ENCODE measurements at regions not wholly inside any gene's neighbourhood (a gene's known extent, or its start where the extent isn't known, plus 50 kb on each side); places are given as distances from the start of the nearest gene placed in this dataset.

DNA sequence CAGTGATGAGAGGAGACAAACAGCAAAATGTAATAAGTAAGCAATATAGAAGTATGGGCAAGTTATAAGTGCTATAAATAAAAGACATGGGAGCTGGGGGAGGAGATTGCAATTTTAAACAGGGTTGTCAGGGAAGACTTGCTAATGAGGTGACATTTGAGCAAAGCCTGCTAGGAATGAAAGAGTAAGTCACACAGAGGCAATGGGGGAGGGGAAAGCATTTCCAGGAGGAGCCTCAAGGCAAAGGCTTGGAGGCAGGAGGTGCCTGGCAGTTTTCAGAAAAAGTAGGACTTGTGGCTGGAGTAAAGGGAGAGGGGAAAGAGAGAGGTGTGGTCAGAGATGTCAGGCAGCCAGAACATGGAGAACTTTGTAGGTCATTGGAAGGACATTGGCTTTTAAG is 124.4 kb upstream of the NMUR2 start:
- TF ChIP-seq, protein P1, sequence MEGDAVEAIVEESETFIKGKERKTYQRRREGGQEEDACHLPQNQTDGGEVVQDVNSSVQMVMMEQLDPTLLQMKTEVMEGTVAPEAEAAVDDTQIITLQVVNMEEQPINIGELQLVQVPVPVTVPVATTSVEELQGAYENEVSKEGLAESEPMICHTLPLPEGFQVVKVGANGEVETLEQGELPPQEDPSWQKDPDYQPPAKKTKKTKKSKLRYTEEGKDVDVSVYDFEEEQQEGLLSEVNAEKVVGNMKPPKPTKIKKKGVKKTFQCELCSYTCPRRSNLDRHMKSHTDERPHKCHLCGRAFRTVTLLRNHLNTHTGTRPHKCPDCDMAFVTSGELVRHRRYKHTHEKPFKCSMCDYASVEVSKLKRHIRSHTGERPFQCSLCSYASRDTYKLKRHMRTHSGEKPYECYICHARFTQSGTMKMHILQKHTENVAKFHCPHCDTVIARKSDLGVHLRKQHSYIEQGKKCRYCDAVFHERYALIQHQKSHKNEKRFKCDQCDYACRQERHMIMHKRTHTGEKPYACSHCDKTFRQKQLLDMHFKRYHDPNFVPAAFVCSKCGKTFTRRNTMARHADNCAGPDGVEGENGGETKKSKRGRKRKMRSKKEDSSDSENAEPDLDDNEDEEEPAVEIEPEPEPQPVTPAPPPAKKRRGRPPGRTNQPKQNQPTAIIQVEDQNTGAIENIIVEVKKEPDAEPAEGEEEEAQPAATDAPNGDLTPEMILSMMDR (IDR thresholded peaks at IDR 0.05; ENCODE audit: insufficient read depth, low read length) = no peak
- TF ChIP-seq REST (IDR thresholded peaks at IDR 0.05; ENCODE audit: insufficient replicate concordance, low read depth) = no peak
- TF ChIP-seq POLR2AphosphoS5 (IDR thresholded peaks at IDR 0.05; ENCODE audit: low read depth) = no peak
- no peak for TF ChIP-seq SPI1 (IDR thresholded peaks at IDR 0.05; ENCODE audit: borderline replicate concordance, low read depth)
- TF ChIP-seq GABPA (IDR thresholded peaks at IDR 0.05; ENCODE audit: low read depth) = no peak
- DNase-seq (ENCODE audit: low read depth in 1 of 2, low spot score in 1 of 2) = no peak
- H3K27ac ChIP-seq (replicated peaks) = no peak overlapping the region
- H3K4me3 ChIP-seq (replicated peaks; ENCODE audit: insufficient read depth, low read length) = no peak overlapping the region
- peaks cover 3% of the 10 kb centered on the region for H3K27me3 ChIP-seq (ENCODE audit: insufficient read depth, poor library complexity, severe bottlenecking)

DNA sequence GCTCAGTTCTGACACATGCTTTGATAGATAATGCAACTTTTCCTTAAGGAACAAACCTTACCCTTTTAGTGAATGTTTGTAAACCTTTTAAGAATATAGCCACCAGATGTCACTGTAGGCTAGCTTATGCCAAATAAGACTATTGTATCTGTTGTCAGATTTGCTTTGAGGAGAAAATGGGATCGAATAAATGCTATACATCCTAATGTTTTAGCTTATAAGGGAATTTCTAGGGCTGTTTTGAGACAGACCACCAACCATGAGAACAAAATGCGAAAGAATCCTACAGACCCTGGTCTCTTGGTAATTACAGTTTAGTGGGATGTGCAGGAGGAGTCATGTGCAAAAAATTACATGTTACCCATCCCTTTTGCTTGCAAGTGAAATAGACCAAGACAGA is 127.6 kb upstream of the NMUR2 start:
- H3K4me3 ChIP-seq (replicated peaks; ENCODE audit: insufficient read depth, low read length) = no peak overlapping the region
- TF ChIP-seq SPI1 (IDR thresholded peaks at IDR 0.05; ENCODE audit: borderline replicate concordance, low read depth) (no peak), REST (IDR thresholded peaks at IDR 0.05; ENCODE audit: insufficient replicate concordance, low read depth) (no peak), GABPA (IDR thresholded peaks at IDR 0.05; ENCODE audit: low read depth) (no peak), POLR2AphosphoS5 (IDR thresholded peaks at IDR 0.05; ENCODE audit: low read depth) (no peak)
- TF ChIP-seq, protein P1 (IDR thresholded peaks at IDR 0.05; ENCODE audit: insufficient read depth, low read length) = no peak
- no peak for DNase-seq (ENCODE audit: low read depth in 1 of 2, low spot score in 1 of 2)
- no peaks in the 10 kb centered on the region for H3K27me3 ChIP-seq (ENCODE audit: insufficient read depth, poor library complexity, severe bottlenecking)
- no peak overlapping the region for H3K27ac ChIP-seq (replicated peaks)

- Histone ChIP-seq H3K27me3 (ENCODE audit: insufficient read depth, poor library complexity, severe bottlenecking) (no peaks in the 10 kb centered on the region), H3K27ac (replicated peaks) (no peak overlapping the region), H3K4me3 (replicated peaks; ENCODE audit: insufficient read depth, low read length) (no peak overlapping the region)
- TF ChIP-seq, protein P1 (IDR thresholded peaks at IDR 0.05; ENCODE audit: insufficient read depth, low read length) = no peak
- TF ChIP-seq POLR2AphosphoS5 (IDR thresholded peaks at IDR 0.05; ENCODE audit: low read depth) (no peak), REST (IDR thresholded peaks at IDR 0.05; ENCODE audit: insufficient replicate concordance, low read depth) (no peak), GABPA (IDR thresholded peaks at IDR 0.05; ENCODE audit: low read depth) (no peak), SPI1 (IDR thresholded peaks at IDR 0.05; ENCODE audit: borderline replicate concordance, low read depth) (no peak)
- DNase-seq (ENCODE audit: low read depth in 1 of 2, low spot score in 1 of 2) = no peak
These were observed 129.6 kb upstream of the NMUR2 start for GRCh38 chr5:152534641-152535040.
